Posterior vena cava (tissue), 2 donors: ENCODE measurements at regions not wholly inside any gene's neighbourhood (a gene's known extent, or its start where the extent isn't known, plus 50 kb on each side); places are given as distances from the start of the nearest gene placed in this dataset.

ENCODE experiments used
- DNase-seq: peaks from one replicate; pipeline ENCODE4 v3.0.0-alpha.2; 2020; ENCODE audit warnings: low spot score
- intact Hi-C, 2 donors: fragments of 100-400 bp; cut with DNase I; formaldehyde crosslinking; loops; one replicate each; pipeline versions ENCODE4 v1.14.1 to v1.14.2; 2022 to 2023
- donor health status: DM: yes; HTN: yes; CAD: no.
- donor health status: DM: yes; HTN: yes; CAD: no.

DNA sequence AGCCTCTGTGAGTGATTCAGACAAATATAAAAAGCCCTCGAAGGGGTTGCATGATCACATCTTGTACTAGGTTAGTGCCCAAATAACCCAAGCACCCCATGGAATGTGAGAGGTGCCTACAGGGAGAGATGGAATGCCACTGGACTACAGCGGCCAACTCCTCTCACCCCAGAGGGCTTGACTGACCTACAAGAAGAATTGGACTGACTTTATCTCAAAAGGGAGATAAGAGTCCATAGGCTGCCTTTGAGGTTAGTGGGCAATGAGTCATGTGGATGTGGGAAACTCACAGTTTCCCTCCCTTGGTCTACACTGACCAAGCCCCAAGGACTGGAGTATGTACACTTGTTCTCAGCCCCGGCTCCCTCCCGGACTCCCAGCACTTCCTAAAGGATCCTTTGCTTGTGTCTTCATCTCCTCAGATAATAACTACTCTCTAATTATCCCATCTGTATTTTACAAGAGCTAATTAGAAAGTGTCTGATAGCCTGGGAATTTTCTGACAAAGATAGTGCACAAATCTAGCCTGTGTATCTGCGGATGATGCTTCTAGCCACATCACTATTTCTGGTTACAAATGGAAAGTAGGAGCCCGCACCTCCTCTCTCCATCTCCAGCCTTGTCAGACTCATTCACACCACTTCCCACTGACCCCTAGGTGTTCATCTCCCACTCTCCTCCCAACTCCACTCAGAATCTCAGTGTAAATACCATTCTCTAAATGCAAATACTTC lies 547.8 kb upstream of the TBL1XR1 start:
- intact Hi-C loops = no loop called here
- no peak for DNase-seq

DNA sequence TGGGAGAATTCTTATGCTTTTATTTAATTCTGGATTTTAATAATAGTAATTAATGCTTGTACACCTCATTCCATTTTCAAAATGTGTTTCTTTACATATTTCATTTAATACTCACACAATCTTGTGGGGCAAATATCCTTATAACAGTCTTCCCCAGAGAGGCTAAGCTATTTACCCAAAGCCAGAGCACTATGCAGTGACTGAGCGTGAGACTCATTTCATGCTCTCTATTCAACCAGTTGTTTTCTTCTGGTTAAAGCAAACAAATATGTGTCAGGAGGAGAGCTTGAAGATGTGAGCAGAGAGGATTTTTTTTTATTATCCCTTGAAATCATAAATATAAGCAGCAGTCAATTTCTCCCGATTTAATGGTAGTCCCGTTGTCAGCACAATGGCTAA lies 548.3 kb upstream of the TBL1XR1 start:
- intact Hi-C loops = loop anchor here in 1 of 2 donors (2.0 kb wide), 1 partner anchor 39 kb away; no protein-coding TSS in a partner anchor
- no peak for DNase-seq

DNA sequence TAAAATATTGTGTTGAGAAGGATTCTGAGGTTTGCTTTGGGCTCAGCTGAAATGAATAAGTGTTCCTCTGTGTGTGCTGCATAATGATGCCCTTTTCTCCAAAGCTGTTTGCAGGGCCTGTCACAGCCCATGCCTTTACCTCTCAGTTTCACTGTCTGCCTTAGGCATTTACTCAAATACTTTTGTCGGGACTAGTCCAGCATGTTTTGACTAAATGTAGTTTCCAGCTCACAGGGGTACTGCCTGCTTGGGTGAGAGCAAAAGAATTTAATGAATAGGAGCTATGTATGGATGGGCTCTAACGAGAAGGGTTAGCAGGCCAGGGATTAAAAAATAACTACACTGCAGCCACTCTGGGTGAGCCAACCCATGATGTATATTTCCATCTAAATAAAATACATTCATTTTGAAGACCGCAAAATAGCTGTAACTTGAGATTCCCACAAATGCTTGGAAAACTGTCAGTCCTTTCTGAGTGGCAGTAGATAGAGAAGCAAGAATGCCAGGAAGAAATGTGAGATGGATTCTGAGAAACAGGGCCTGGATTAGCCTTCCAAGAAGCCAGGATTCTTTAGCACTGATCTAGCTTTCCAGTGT lies 549.2 kb upstream of the TBL1XR1 start:
- intact Hi-C loops = loop anchor here in 1 of 2 donors (2.0 kb wide), 1 partner anchor 40 kb away; no protein-coding TSS in a partner anchor
- DNase-seq = no peak

DNA sequence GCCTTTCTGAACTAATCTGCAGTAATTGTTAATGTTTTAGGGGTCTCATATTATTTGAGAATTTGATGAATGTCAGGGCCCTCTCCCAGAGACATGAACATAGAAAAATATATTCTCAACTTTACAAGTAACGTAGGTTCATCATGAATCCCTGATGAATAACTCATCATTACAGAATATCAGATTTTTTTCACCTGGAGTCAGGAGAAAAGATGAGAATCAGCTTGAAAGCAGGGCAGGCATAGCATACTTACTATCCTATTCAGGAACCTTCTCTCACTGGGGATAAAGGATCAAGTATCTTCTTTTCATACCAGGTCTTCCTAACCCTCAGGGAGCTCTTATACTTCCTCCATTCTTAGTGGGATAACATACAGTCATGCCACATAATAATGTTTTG lies 552.6 kb upstream of the TBL1XR1 start:
- no peak for DNase-seq
- intact Hi-C loops = no loop called here

DNA sequence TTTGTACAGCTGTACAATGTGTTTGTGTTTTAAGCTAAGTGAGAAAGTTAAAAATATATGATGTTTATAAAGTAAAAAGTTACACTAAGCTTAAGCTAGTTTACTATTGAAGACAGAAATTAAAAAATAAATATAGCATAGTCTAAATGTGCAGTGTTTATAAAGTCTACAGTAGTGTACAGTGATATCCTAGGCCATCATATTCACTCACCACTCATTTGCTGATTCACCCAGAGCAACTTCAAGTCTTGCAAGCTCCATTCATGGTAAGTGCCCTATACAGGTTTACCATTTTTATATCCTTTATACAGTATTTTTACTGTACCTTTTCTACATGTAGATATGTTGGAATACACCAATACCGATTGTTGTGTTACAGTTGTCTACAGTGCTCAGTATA lies 553.2 kb upstream of the TBL1XR1 start:
- no peak for DNase-seq
- intact Hi-C loops = no loop called here

DNA sequence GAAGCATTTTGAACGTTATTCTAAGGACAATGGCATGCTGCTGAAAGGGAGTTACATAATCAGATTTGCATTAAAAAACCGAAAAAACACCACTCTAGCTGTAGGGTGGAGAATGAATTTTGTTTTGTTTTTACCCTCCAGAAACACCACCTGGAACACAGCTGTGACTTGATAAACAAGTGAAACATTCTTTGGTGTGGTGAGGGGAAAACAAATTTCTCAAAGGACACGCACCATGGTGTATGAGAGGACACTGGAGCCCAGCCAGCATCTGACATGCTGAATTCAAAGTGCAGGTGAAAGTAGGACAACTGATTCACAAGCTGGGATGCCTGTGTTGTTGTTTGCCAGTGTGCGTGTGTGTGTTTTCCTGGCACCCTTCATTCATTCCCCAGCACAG lies 554.5 kb upstream of the TBL1XR1 start:
- no peak for DNase-seq
- intact Hi-C loops = no loop called here

DNA sequence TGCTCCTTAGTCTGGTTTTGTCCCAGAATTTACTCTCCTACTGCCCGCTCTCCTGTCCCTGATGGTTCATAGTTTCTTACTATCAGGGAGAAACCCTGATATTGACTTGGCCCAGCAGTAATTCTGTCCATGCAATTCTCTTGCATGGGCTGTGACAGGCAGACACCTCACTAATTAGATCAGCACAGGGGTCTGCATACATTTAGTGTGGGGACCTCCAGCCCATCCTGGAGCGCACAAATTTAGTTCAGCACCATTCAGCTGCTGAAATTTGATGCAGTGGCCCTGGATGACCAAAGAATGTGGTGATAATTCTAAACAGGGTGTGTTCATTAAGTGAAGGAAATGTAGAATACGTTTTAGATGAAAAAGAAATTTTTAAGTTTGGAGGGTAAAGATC lies 555.5 kb upstream of the TBL1XR1 start:
- intact Hi-C loops = no loop called here
- no peak for DNase-seq

DNA sequence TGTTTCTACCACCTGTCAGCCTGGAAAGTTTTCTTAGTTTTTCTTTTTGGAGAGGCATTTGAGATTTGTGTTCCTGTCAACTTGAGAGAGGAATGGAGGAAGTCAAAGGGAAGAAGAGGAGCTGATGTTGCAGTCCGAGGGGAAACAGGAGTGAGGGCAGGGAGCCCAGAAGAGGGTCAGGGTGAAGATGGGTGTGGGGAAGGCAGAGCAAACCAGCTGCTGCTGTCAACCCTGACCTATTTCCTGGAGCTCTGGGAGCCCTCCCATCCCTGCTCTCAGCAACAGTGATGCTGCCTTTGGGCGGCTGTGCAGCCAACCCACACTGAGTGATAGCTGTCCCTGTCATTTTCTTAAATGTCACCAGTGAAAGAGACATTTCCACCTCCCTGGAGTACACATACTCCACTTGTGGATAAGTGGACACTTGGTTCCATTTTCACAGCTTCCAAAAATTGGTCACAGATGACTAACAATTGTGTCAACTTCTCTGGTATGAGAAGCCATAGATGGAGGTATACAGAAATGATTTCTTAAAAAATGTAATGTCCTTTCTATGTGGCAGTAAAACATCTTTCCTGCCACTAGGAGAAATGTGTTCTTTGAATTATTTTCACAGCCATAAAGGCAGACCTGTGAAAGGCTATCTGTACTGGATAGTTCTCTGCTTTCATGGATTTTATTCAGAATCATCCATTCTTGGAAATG lies 556.3 kb upstream of the TBL1XR1 start:
- no peak for DNase-seq
- intact Hi-C loops = no loop called here

DNA sequence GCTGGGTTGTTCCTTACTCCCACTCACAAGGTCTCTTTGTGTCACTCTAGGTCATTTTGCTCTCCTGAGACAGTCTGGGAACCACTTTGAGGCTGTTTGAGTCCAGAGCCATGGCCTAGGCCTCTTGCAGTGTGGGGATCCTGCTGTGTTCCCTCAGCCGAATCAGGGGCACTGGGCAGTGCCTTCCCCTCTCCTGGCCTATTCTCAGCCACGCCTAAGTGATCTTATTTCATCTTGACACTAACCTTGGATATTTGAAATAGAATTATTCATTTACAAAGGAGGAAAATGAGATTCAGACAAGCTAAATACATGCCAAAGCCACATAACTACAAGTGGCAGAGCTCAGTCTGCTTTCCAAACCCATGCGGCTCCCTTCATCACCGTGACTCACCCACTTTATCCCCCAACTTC lies 557.2 kb upstream of the TBL1XR1 start:
- intact Hi-C loops = no loop called here

DNA sequence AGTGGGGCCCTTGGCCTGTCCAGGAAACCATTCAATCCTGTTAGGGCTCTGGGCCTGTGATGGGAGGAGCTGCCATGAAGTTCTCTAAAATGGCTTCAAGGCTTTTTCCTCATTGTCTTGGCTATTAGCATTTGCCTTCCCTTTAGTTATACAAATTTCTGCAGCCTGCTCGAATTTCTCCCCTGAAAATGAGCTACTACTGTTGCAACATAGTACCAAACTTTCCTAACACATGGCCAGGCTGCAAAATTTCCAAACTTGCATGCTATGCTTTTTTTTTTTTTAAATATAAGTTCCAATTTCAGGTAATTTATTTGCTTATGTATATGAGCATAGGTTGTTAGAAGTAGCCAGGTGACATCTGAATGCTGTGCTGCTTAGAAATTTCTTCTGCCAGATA lies 560.8 kb upstream of the TBL1XR1 start:
- intact Hi-C loops = no loop called here

More for the DNA sequence above, 557.2 kb upstream of the TBL1XR1 start:
- DNase-seq = no peak

DNA sequence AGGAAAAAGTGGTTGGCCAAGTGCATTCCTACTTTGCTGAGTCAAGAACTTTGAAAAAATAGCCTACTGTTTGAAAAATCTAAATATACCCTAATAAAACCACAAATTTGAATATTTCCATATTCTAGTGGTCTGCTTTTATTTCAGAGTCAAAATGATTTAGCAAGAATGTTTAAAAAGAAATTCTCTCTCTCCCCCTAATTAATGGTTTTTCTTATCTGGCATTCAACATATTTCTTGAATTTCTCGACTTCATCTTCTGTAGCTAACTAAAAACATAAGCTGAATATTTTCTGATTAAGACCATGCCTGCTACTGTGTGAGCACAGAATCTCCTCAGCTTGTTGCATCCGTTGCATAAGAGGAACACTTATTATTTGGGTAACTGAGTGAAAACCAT lies 563.5 kb upstream of the TBL1XR1 start:
- intact Hi-C loops = no loop called here
- DNase-seq = no peak

More for the DNA sequence above, 560.8 kb upstream of the TBL1XR1 start:
- DNase-seq = no peak

DNA sequence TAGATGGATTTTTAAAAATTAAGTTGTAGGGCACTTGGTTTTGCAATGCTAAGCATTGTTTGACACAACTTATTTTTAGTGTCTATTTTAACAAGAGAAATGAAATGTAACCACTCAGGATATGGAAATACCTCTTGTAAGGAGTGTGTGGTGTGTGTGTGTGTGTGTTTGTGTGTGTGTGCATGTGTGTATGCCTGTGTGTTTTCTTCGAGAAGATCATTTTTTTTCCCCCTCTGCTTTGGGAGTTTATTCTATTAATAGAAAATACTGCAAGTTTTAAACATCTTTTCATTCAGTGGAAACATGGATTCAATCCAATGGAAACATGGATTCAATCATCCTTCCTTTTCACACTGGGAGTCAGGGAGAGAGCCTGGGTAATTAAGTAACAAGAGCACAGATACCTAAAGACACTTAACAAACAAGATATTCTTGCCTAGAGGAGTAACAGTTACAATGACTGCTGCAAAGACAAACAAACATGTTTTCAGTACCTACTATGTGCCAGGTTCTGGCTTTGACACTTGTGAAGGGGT lies 567.2 kb upstream of the TBL1XR1 start:
- intact Hi-C loops = no loop called here
- no peak for DNase-seq

DNA sequence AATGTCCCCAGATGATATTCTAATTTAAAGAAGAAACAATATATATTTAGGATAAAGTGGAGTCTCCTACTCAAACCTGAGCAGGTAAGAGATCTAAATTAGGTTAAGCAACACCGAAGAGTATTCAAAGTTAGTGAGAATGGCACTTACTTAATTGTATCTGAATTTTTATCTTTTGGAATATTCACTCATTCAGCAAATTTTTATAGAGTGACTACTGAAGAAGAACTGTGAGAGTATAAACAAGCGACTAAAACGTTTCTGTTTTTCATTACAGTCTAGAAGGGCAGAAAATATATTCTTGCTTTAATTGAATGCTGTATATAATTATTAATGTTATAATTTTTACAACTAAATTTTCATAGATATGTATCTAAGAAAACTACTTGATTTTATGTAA lies 567.7 kb upstream of the TBL1XR1 start:
- DNase-seq = no peak
- intact Hi-C loops = no loop called here

DNA sequence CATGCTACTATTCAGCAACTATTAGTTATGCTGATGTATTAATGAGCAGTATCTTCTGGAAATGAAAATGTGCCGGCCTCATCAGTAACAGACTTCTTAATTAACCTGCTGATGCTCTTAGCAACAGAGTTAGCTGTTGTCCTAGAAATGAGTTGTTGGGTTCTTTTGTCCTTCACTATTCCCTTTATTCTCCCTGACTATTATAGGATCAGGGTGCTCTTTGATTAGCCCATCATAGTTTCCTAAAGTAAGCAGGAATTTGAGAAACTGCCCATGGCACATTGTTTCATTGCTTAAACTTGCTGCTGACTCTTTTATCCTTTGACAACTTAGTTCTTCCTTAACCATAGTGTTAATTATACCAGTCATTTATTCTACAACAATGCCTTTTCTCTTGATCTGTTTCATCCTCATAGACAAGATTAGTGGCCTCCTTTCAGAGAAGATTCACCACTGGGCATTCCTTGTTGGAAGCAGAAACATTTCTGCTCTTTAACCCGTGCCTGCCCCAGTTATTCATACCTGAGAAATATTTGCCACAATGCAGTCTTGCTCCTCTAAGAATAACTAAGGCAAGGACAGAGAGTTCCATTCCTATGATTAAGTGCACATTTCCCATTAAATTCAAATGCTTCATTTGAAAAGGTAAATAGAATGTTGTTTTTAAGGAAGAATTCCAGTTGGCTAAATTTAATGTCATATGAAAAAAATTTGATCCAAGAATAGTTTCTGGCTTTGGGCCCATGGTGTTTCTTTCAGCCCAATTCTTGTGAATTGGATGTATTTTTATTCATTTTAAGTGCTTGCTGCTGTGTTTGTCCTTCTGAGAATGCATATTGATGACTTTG lies 573.3 kb upstream of the TBL1XR1 start:
- intact Hi-C loops = no loop called here
- no peak for DNase-seq

DNA sequence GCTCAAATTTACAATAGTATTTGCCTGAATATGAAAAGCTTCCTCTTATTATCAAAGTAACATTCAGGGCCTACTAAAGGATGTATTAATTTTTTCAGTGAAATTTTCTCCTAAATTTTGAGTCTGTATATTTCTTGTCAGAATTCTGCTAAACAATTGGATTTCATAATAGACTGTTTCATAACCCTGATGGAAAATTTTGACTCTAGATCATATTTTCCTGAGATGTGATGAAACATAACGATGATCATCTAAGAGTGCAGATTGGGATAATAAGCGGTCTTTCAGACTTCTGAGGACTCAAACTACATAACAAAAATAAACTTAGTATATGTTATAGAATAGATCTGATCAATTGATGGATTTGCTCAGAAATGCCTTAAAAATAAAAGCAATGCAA lies 574.5 kb upstream of the TBL1XR1 start:
- no peak for DNase-seq
- intact Hi-C loops = no loop called here

DNA sequence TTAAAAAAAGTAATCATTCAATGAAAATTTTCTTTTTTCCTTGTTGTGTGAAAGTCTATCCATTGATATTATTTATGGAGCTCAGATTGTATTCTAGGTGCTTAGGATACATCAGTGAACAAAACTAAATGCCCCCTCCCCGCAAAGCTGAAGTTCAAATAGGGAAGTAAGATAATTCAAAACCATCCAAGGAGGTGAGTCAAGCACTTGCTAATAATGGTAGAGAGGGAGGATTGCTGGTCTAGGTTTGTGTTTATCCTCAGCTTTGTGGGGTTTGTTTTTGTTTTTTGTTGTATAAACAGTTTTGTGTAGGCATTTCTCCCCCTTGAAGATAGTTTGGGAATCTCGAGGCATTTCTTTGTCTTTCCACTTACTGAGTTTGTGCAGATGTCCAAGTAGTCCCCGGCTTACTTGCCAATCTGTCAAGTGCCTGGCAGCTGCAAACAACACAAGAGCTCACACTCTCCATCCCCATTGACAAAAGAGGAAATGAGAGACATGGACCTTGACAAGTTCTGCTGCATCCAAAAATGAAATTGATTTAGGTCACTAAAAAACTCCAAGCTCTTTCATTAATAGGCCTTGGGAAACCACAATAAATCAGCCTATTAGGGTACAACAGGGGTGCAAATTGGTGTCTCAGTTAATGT lies 575.8 kb upstream of the TBL1XR1 start:
- no peak for DNase-seq
- intact Hi-C loops = no loop called here

DNA sequence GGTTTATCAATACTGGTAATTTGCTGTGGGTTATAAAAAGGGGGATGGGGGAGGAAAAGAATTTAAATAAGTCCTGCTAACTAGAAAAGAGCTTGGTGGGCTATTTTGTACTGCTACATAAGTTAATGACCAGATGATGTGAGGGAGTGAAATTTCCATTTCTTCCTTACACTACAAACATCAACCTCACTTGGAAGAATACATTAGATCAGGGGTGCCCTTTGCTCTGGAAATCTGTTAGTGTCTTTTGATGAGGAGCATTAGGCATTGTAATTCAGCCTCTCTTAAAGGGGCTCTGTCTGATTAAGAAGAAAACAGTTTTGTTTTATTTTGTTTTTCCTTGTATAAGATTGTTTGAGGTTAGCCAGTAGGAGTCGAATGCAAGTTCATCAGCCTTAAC lies 576.4 kb upstream of the TBL1XR1 start:
- intact Hi-C loops = no loop called here
- DNase-seq = no peak

DNA sequence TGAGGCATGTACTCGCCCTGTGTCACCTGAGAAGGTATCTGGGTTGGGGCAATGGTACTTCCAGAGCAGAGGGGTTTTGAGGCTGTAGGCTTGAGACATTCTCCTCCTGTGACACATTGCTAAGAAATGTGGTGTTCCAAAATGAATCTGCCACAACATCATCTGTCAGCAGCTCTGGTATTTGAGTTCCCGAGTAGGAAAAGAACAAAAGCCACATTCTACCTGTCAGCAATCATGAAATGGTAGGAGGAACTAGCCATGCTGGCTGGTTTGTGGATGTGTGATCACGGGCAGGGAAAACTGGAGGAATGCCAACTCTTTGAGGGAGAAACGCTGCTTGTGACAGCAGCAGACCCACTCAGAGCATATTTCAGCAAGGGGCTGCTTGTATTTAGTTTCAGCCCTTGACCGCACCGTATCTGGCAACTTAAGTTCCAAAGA lies 579.4 kb upstream of the TBL1XR1 start:
- intact Hi-C loops = no loop called here
- DNase-seq = no peak

DNA sequence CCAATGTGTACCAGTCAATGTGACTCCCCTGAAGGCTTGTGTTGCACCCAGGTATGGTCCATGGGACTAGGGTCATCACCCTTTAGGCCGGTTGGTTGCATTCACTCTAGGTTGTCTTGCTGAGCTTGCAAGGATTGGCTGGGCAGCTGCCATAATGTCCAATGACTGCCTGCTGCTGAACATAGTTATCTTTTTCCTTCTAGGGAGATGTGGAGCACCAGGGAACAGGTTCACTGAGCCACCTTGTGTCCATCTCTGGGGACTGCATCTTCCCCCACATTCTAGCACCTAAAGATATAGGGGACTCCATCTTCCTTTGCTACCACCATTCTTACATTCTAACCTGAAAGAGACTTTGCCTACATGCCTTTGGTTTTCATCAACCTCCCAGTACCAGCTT lies 580.4 kb upstream of the TBL1XR1 start:
- no peak for DNase-seq

More for the DNA sequence above, 580.4 kb upstream of the TBL1XR1 start:
- intact Hi-C loops = no loop called here
